ENCODE measurements at regions not wholly inside any gene's neighbourhood (a gene's known extent, or its start where the extent isn't known, plus 50 kb on each side); places are given as distances from the start of the nearest gene placed in this dataset.

DNA sequence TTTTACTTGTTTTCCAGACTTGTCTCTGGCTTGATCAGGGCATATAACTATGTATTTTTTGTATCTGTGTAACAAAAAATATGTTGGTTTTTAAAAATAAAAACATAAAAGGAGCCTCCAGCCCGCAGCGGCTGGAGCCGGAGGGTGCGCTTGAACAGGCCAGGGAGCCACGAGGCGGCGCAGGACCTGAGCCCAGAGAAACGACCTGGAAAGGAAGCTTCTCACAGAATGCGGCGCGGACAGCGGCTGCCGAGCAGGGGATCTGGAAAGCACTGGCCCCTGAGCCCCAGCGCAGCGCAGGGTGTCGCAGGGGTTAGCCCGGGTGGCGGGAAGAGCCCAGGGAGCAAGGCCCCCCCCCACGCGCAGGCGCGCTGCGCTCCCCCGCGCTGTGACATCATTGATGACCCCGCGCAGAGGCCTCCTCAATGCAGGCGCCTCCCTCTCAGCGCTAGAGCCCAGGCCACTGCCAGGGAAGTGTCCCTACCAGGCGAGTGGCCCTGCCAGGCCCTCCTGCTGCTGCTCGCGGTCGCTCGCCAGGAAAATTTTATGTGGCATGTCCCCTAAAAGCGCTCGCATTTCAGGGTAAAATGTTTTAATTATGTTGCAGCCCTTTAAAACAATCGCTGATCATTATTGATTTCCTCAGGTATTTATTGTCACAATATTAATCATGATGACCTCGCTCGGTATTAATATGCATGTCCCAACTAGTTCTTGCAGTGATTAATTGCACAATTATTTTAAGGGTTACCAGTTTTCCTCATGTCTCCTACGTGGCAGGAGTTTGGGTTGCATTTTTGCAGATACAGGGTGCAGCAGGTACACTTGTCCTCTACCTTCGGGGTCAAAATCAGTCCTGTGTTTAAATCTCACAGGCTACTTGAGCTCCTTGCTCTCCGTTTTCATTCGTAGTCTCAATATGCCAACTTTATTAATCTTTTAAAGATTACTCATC is 134.2 kb downstream of the USP22 start (continued):
- no peak for TF ChIP-seq ETV6 (IDR thresholded peaks at IDR 0.05; ENCODE audit: borderline replicate concordance in 1 of 2, low read depth in 2 of 2, low read length in 1 of 2)
- no peak for TF ChIP-seq ETV6 (CRISPR knock-in tag; IDR thresholded peaks at IDR 0.05; ENCODE audit: borderline replicate concordance)
- no peak for TF ChIP-seq TCF3 (CRISPR knock-in tag; IDR thresholded peaks at IDR 0.05)
- TF ChIP-seq, protein P1, sequence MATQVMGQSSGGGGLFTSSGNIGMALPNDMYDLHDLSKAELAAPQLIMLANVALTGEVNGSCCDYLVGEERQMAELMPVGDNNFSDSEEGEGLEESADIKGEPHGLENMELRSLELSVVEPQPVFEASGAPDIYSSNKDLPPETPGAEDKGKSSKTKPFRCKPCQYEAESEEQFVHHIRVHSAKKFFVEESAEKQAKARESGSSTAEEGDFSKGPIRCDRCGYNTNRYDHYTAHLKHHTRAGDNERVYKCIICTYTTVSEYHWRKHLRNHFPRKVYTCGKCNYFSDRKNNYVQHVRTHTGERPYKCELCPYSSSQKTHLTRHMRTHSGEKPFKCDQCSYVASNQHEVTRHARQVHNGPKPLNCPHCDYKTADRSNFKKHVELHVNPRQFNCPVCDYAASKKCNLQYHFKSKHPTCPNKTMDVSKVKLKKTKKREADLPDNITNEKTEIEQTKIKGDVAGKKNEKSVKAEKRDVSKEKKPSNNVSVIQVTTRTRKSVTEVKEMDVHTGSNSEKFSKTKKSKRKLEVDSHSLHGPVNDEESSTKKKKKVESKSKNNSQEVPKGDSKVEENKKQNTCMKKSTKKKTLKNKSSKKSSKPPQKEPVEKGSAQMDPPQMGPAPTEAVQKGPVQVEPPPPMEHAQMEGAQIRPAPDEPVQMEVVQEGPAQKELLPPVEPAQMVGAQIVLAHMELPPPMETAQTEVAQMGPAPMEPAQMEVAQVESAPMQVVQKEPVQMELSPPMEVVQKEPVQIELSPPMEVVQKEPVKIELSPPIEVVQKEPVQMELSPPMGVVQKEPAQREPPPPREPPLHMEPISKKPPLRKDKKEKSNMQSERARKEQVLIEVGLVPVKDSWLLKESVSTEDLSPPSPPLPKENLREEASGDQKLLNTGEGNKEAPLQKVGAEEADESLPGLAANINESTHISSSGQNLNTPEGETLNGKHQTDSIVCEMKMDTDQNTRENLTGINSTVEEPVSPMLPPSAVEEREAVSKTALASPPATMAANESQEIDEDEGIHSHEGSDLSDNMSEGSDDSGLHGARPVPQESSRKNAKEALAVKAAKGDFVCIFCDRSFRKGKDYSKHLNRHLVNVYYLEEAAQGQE (IDR thresholded peaks at IDR 0.05; ENCODE audit: borderline replicate concordance), result peak; percentile 31; the same call in 1 of the 2 replicates
- TF ChIP-seq, protein P1 (CRISPR knock-in tag; IDR thresholded peaks at IDR 0.05; ENCODE audit: low read depth), result no peak
- no peak for TF ChIP-seq PPARD (CRISPR knock-in tag; IDR thresholded peaks at IDR 0.05)
- no peak for TF ChIP-seq STAT5A (IDR thresholded peaks at IDR 0.05; ENCODE audit: borderline replicate concordance, low read length)
- TF ChIP-seq, protein P2, sequence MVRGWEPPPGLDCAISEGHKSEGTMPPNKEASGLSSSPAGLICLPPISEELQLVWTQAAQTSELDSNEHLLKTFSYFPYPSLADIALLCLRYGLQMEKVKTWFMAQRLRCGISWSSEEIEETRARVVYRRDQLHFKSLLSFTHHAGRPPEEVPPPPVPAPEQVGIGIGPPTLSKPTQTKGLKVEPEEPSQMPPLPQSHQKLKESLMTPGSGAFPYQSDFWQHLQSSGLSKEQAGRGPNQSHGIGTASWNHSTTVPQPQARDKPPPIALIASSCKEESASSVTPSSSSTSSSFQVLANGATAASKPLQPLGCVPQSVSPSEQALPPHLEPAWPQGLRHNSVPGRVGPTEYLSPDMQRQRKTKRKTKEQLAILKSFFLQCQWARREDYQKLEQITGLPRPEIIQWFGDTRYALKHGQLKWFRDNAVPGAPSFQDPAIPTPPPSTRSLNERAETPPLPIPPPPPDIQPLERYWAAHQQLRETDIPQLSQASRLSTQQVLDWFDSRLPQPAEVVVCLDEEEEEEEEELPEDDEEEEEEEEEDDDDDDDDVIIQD (CRISPR knock-in tag; IDR thresholded peaks at IDR 0.05), result no peak
- no peak for TF ChIP-seq CBFB (CRISPR knock-in tag; IDR thresholded peaks at IDR 0.05)
- no peak for TF ChIP-seq ZNF3 (CRISPR knock-in tag; IDR thresholded peaks at IDR 0.05)
- TF ChIP-seq POLR3G (IDR thresholded peaks at IDR 0.05; ENCODE audit: extremely low read depth, insufficient read length, insufficient replicate concordance), result no peak
- no peak for TF ChIP-seq MIER1 (IDR thresholded peaks at IDR 0.05; ENCODE audit: low read depth)
- no peak for TF ChIP-seq HDAC6 (IDR thresholded peaks at IDR 0.05; ENCODE audit: low read depth, low read length)
- TF ChIP-seq CBX2 (IDR thresholded peaks at IDR 0.05; ENCODE audit: insufficient read depth, low read length, poor library complexity, severe bottlenecking), result no peak
- TF ChIP-seq PHF20 (IDR thresholded peaks at IDR 0.05; ENCODE audit: partially characterized antibody), result no peak
- no peak for TF ChIP-seq MAFG (tag; conservative IDR thresholded peaks at IDR 0.05)
- TF ChIP-seq BRCA1 (IDR thresholded peaks at IDR 0.05), result no peak
- TF ChIP-seq BRCA1 (CRISPR knock-in tag; IDR thresholded peaks at IDR 0.05), result no peak
- TF ChIP-seq ZNF436 (CRISPR knock-in tag; IDR thresholded peaks at IDR 0.05), result no peak
- TF ChIP-seq MYNN (IDR thresholded peaks at IDR 0.05), result no peak
- no peak for TF ChIP-seq MYNN (CRISPR knock-in tag; IDR thresholded peaks at IDR 0.05)
